Cardiac fibroblast (primary cell): ENCODE measurements at regions not wholly inside any gene's neighbourhood (a gene's known extent, or its start where the extent isn't known, plus 50 kb on each side); places are given as distances from the start of the nearest gene placed in this dataset.

Experiments
- DNase-seq, 2 donors: peaks; one replicate each; pipeline versions ENCODE4 v3.0.0 to v3.0.0-alpha.2; 2010; ENCODE audit warnings: low read depth in 2 of 2
- H3K4me3 ChIP-seq, 2 donors: replicated peaks in 1 of 2; 1 replicate in 1 of 2; 2 replicates in 1 of 2; pipeline ENCODE4 v1.5.1; 2011; ENCODE audit warnings: low read depth in 2 of 2, low read length in 2 of 2, mild to moderate bottlenecking in 2 of 2, moderate library complexity in 1 of 2
- CTCF ChIP-seq: IDR thresholded peaks from one replicate; pipeline ENCODE4 v1.5.1; 2011; ENCODE audit warnings: low read depth, mild to moderate bottlenecking, low read length, inconsistent platforms

- peak; percentile 80 to 92 for DNase-seq
- TF ChIP-seq CTCF, result no peak
- H3K4me3 ChIP-seq, result no peak overlapping the region
Observed at GRCh38 chr2:160582490-160583145, 89.0 kb upstream of the RBMS1 start.

- H3K4me3 ChIP-seq, result no peak overlapping the region
- peak; percentile 48 to 79 for DNase-seq
- no peak for TF ChIP-seq CTCF
Observed at GRCh38 chr2:160583146-160583535, 89.5 kb upstream of the RBMS1 start.

DNA sequence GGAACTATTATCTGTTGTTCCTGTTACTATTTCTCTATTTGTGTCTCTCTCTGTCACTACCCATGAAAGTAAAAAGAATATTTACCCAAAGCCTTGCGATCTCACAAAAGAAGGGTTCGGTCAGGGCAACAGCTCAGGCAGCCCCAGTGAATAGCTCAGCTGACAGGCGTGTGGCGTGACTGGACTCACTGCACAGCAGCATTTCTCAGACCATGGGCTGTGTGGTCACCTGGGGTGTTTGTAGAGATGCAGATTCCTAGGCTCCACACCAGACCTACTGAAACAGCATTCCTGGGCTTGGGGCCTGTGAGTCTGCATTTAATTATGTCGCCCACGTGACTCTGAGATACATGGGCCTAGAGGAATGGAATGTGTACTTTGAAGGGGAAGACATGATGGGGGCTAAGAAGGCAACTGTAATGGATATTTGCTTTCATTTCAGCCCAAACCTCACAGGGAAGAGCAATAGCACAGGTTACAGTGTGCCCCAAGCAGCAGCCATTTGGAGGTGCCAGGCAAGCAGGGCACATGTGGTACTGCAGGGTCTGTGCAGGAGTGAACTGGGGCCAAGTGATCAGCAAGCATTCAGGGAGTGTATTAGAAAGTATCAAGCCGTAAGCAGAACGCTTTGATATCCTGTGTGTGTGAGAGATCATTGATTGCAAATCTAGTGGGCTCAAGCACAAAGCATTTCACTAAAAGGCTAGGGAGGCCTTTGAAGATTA is 90.4 kb upstream of the RBMS1 start:
- no peak for TF ChIP-seq CTCF

DNA sequence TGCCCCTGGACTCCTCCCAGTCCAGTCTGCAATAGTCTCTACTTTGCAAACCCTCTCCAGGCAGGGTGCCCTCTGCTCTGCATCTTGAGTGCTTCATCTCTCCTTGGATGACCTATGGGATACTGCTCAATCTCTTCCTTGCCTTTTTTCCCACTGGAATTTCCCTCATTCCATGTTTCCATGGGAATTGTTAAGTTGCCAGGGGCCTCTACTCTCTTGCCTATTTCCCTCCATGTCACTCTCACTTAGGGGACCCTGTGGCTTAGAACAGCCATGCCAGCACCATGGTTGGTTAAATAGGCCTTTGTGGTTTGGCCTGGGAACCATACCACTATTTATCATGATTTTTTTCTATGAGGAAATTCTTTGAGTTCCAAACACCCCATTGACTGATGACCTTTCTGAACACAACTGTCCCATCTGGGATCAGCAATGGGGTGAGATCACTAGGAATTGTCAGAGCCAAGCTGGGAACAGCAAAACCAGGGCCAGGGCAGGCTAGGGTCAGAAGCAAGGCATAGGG is 91.4 kb upstream of the RBMS1 start:
- TF ChIP-seq CTCF, result no peak
- DNase-seq, result peak in 1 of 2 donors; percentile 65

More for the DNA sequence above, 90.4 kb upstream of the RBMS1 start:
- no peak overlapping the region for H3K4me3 ChIP-seq
- DNase-seq, result no peak

DNA sequence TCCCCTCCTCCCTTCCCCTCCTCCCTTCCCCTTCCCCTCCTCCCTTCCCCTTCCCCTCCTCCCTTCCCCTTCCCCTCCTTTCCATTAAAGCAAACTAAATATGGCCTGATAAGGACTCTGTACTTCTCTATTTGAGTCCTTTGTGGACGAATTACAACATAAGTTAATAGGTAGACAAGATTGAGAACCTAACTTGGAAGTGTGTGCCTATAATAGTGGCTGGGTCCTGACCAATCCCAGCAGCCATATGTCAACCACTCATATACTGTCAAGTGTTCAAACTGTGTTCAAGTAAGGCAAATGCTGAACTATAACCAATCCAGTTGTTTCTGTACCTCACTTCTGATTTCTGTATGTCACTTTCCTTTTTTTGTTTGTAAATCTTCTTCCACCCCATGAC is 97.1 kb upstream of the RBMS1 start:
- no peak for DNase-seq
- TF ChIP-seq CTCF, result no peak
- no peak overlapping the region for H3K4me3 ChIP-seq

More for the DNA sequence above, 91.4 kb upstream of the RBMS1 start:
- no peak overlapping the region for H3K4me3 ChIP-seq

DNA sequence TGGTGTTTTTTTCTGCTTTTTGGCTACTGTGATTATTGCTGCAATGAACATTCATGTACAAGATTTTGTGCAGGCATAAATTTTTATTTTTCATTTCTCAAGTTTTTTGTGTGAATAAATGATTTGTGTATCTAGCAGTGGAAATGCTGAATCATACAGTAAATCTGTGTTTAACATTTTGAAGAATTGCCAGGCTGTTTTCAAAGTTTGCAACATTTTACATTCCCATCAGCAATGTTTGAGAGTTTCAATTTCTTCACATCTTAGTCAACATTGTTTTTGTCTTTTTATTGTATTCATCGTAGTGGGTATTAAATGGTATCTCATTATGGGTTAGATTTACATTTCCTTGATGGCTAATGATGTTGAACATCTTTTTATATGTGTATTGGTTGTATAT is 98.8 kb upstream of the RBMS1 start:
- peak in 1 of 2 donors; percentile 26 for DNase-seq
- no peak for TF ChIP-seq CTCF

More for the DNA sequence above, 98.8 kb upstream of the RBMS1 start:
- H3K4me3 ChIP-seq, result no peak overlapping the region
